ENCODE measurements at regions not wholly inside any gene's neighbourhood (a gene's known extent, or its start where the extent isn't known, plus 50 kb on each side); places are given as distances from the start of the nearest gene placed in this dataset.

DNA sequence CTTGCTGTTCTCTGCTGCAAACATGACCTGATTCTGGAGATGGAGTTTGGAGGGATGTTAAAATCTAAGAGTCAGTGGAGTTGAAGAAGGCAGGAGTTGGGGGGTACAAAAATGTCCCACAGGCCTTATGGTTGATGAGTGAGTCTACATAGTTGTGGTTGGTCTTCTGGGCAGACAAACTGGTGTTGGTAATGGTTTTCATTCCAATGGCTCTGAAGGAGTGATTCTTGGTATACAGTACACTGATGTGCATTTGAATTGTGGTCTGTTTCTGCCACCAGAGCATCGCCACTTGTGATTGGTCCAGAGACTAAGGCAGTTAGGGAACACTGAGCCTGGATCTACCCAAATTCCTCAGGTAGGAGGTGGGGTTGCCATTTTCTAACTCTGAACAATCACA, 514.1 kb upstream of the CFAP20DC start:
- no peaks in the 10 kb centered on the region for H3K36me3 ChIP-seq
- no peaks in the 10 kb centered on the region for H3K4me1 ChIP-seq (ENCODE audit: insufficient read depth)
- TF ChIP-seq, protein P1, sequence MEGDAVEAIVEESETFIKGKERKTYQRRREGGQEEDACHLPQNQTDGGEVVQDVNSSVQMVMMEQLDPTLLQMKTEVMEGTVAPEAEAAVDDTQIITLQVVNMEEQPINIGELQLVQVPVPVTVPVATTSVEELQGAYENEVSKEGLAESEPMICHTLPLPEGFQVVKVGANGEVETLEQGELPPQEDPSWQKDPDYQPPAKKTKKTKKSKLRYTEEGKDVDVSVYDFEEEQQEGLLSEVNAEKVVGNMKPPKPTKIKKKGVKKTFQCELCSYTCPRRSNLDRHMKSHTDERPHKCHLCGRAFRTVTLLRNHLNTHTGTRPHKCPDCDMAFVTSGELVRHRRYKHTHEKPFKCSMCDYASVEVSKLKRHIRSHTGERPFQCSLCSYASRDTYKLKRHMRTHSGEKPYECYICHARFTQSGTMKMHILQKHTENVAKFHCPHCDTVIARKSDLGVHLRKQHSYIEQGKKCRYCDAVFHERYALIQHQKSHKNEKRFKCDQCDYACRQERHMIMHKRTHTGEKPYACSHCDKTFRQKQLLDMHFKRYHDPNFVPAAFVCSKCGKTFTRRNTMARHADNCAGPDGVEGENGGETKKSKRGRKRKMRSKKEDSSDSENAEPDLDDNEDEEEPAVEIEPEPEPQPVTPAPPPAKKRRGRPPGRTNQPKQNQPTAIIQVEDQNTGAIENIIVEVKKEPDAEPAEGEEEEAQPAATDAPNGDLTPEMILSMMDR (IDR thresholded peaks at IDR 0.05): no peak
- TF ChIP-seq EP300 (IDR thresholded peaks at IDR 0.05): no peak
- no peak for TF ChIP-seq POLR2A (IDR thresholded peaks at IDR 0.05)
- no peak overlapping the region for H3K27ac ChIP-seq
- 88 to 95% (median 93%) methylated on average over 1 of the region's 1 CpG for WGBS, 3 donors
- no peak for DNase-seq
- H3K9me3 ChIP-seq: no peaks in the 10 kb centered on the region
- H3K27me3 ChIP-seq: no peaks in the 10 kb centered on the region
- intact Hi-C loops (cut with DNase I): no loop called here
- no peak overlapping the region for H3K4me3 ChIP-seq

DNA sequence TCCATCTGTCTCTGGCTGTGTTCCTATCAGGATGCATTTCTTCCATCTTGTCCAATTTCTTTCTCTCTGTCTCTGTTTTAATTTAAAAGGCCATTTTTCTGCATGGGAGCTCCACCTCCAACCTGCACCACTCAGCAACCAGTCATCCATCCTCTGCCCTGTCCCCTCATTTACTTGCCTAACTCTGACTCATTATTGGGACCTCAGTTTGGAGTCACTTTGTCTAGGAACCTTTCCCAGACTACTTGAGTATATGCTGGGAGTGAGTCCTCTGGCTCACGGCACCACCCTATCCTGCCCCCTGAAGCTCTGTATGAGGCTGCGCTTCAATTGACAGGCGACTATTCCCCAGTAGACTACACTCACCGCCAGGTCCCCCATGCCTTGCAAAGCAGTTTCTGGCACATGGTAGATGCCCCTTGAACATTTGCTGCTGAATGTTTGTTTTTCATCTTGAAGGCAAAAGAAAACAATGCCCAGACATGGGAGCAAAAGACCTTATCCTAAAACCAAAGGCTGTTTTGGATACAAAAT, 513.3 kb upstream of the CFAP20DC start:
- no peaks in the 10 kb centered on the region for H3K4me1 ChIP-seq (ENCODE audit: insufficient read depth)
- no peak overlapping the region for H3K27ac ChIP-seq
- H3K4me3 ChIP-seq: no peak overlapping the region
- intact Hi-C loops (cut with DNase I): no loop called here
- no peaks in the 10 kb centered on the region for H3K36me3 ChIP-seq
- no peaks in the 10 kb centered on the region for H3K27me3 ChIP-seq
- no peak for DNase-seq
- no peaks in the 10 kb centered on the region for H3K9me3 ChIP-seq
- no peak for TF ChIP-seq POLR2A (IDR thresholded peaks at IDR 0.05)
- no peak for TF ChIP-seq EP300 (IDR thresholded peaks at IDR 0.05)
- WGBS, 3 donors: 93 to 94% (median 94%) methylated on average over 4 of the region's 4 CpGs

DNA sequence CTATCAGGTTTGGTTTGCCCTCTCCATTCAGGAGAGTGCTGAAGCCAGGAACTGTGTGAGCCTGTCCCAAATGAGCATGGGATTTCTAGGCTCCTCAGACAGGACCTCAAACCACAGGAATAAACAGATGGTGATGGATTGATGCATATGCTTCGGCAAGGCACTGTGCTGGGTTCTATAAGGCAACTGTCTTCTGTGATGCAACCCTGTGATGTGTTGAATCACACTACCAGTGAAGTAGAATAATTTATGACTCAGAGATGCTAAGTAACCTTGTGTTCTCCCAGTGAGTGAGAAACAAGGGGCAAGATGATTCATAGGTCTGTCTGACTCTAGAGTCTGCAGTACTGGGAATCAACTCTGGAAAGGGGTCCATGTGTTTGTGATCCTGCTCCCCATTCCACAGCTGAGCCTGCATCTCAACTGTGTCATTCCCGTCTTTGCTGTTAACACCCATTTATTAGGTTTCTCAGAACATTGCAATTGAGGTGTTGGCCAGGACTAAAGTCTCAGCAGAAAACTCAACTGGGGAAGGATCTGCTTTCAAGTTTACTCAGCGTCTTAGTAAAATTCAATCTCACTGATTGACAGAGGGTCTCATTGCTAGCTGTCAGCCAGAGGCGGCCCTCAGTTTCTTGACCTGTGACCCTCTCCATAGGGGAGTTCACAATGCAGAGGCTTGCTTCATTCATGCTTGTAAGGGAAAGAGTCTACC, 510.1 kb upstream of the CFAP20DC start:
- no peak for TF ChIP-seq EP300 (IDR thresholded peaks at IDR 0.05)
- TF ChIP-seq, protein P1 (IDR thresholded peaks at IDR 0.05): no peak
- no peak for TF ChIP-seq POLR2A (IDR thresholded peaks at IDR 0.05)
- H3K9me3 ChIP-seq: no peaks in the 10 kb centered on the region
- H3K4me1 ChIP-seq (ENCODE audit: insufficient read depth): no peaks in the 10 kb centered on the region
- no peak overlapping the region for H3K27ac ChIP-seq
- DNase-seq: no peak
- whole genome bisulfite sequencing, 3 donors: 81 to 85% (median 82%) methylated on average over 4 of the region's 4 CpGs
- H3K36me3 ChIP-seq: no peaks in the 10 kb centered on the region
- intact Hi-C loops (cut with DNase I): no loop called here
- H3K4me3 ChIP-seq: no peak overlapping the region
- H3K27me3 ChIP-seq: no peaks in the 10 kb centered on the region

DNA sequence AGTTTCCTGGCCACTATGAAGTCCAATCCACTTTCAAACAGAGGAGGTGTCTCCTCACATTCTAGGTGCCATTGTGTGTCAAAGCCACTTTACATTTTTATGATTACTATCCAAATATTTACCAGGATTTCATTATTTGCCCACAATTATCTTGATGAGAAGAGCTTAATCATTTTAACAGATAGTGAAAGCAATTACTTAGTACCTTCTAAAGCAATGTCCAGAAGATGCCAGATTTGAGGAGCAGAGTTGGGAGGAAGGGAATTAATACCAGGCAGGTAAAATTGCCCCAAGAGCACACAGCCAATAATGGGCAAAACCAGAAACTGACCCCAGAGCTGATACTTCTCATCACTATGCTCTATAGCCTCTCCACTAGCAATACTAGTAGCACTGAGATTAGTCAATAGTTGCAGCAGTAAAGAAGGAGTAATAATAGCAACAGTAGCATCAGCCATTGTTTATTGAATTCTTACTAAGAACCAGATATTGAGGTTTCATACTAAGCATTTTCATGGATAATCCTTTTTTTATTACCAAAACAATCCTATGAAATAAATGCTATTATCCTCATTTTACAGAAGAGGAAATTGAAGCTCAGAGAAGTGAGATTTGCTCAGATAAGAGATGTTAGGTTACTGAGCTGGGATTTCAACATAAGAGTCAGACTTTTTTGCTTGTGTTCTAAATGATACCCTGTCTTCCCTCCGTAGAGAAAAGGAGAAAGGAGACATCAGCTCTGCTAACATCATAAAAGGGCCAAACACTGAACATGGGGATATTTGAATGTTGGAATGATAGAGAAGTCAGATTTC, 509.3 kb upstream of the CFAP20DC start:
- H3K36me3 ChIP-seq: no peaks in the 10 kb centered on the region
- no peaks in the 10 kb centered on the region for H3K9me3 ChIP-seq
- intact Hi-C loops (cut with DNase I): no loop called here
- no peak for TF ChIP-seq POLR2A (IDR thresholded peaks at IDR 0.05)
- TF ChIP-seq, protein P1 (IDR thresholded peaks at IDR 0.05): no peak
- no peak for TF ChIP-seq EP300 (IDR thresholded peaks at IDR 0.05)
- WGBS, 3 donors: 35 to 67% (median 41%) methylated on average over 1 of the region's 1 CpG
- no peak overlapping the region for H3K27ac ChIP-seq
- no peak overlapping the region for H3K4me3 ChIP-seq
- no peaks in the 10 kb centered on the region for H3K4me1 ChIP-seq (ENCODE audit: insufficient read depth)
- no peak for DNase-seq
- no peaks in the 10 kb centered on the region for H3K27me3 ChIP-seq
